Medulla oblongata (tissue), 1 donor: ENCODE measurements at regions not wholly inside any gene's neighbourhood (a gene's known extent, or its start where the extent isn't known, plus 50 kb on each side); places are given as distances from the start of the nearest gene placed in this dataset.

Experiments used
- DNase-seq: peaks from one replicate; pipeline ENCODE4 v3.0.0-alpha.2; 2015; ENCODE audit errors: extremely low spot score

GRCh38 chr9:12640866-12641636, 52.1 kb upstream of the TYRP1 start:
- DNase-seq, result no peak
